ENCODE measurements at regions not wholly inside any gene's neighbourhood (a gene's known extent, or its start where the extent isn't known, plus 50 kb on each side); places are given as distances from the start of the nearest gene placed in this dataset.

- peak; percentile 61 to 85 for DNase-seq (ENCODE audit: low read depth in 1 of 2, low spot score in 2 of 2)
- H3K36me3 ChIP-seq, result no peaks in the 10 kb centered on the region
- no peaks in the 10 kb centered on the region for H3K27me3 ChIP-seq (replicated peaks)
- H3K27ac ChIP-seq, result peak overlapping the region; percentile 42
- peaks cover 25% of the 10 kb centered on the region for H3K4me1 ChIP-seq (replicated peaks)
- no peaks in the 10 kb centered on the region for H3K9me3 ChIP-seq (replicated peaks)
- H3K4me3 ChIP-seq, result no peak overlapping the region
Measured at GRCh38 chr3:151976211-151977050, 103.0 kb downstream of the SUCNR1 start.

GRCh38 chr3:151979906-151980305 is 106.5 kb downstream of the SUCNR1 start:
- no peak for DNase-seq (ENCODE audit: low read depth in 1 of 2, low spot score in 2 of 2)
- H3K4me3 ChIP-seq, result no peak overlapping the region
- peaks cover 17% of the 10 kb centered on the region for H3K4me1 ChIP-seq (replicated peaks)
- H3K36me3 ChIP-seq, result no peaks in the 10 kb centered on the region
- H3K9me3 ChIP-seq (replicated peaks), result no peaks in the 10 kb centered on the region
- no peak overlapping the region for H3K27ac ChIP-seq
- no peaks in the 10 kb centered on the region for H3K27me3 ChIP-seq (replicated peaks)

GRCh38 chr3:151983538-151983937 is 110.1 kb downstream of the SUCNR1 start:
- no peak overlapping the region for H3K27ac ChIP-seq
- no peak for DNase-seq (ENCODE audit: low read depth in 1 of 2, low spot score in 2 of 2)
- H3K4me3 ChIP-seq, result no peak overlapping the region
- H3K4me1 ChIP-seq (replicated peaks), result no peaks in the 10 kb centered on the region
- H3K27me3 ChIP-seq (replicated peaks), result no peaks in the 10 kb centered on the region
- no peaks in the 10 kb centered on the region for H3K9me3 ChIP-seq (replicated peaks)
- no peaks in the 10 kb centered on the region for H3K36me3 ChIP-seq

GRCh38 chr3:151985787-151986430 is 112.5 kb downstream of the SUCNR1 start:
- Histone ChIP-seq H3K9me3 (replicated peaks) (no peaks in the 10 kb centered on the region), H3K4me1 (replicated peaks) (no peaks in the 10 kb centered on the region), H3K36me3 (no peaks in the 10 kb centered on the region), H3K27ac (no peak overlapping the region), H3K27me3 (replicated peaks) (no peaks in the 10 kb centered on the region), H3K4me3 (no peak overlapping the region)
- DNase-seq (ENCODE audit: low read depth in 1 of 2, low spot score in 2 of 2), result no peak

GRCh38 chr3:151987893-151988292 is 114.5 kb downstream of the SUCNR1 start:
- H3K27me3 ChIP-seq (replicated peaks), result no peaks in the 10 kb centered on the region
- no peak overlapping the region for H3K4me3 ChIP-seq
- H3K4me1 ChIP-seq (replicated peaks), result no peaks in the 10 kb centered on the region
- H3K36me3 ChIP-seq, result no peaks in the 10 kb centered on the region
- no peak overlapping the region for H3K27ac ChIP-seq
- DNase-seq (ENCODE audit: low read depth in 1 of 2, low spot score in 2 of 2), result no peak
- H3K9me3 ChIP-seq (replicated peaks), result no peaks in the 10 kb centered on the region

GRCh38 chr3:151989621-151990020 is 116.2 kb downstream of the SUCNR1 start:
- H3K36me3 ChIP-seq, result no peaks in the 10 kb centered on the region

GRCh38 chr3:151990696-151991376 is 117.4 kb downstream of the SUCNR1 start:
- no peaks in the 10 kb centered on the region for H3K36me3 ChIP-seq

More at GRCh38 chr3:151989621-151990020, 116.2 kb downstream of the SUCNR1 start:
- no peaks in the 10 kb centered on the region for H3K4me1 ChIP-seq (replicated peaks)
- no peak overlapping the region for H3K4me3 ChIP-seq
- no peak for DNase-seq (ENCODE audit: low read depth in 1 of 2, low spot score in 2 of 2)
- H3K9me3 ChIP-seq (replicated peaks), result no peaks in the 10 kb centered on the region
- no peak overlapping the region for H3K27ac ChIP-seq
- H3K27me3 ChIP-seq (replicated peaks), result no peaks in the 10 kb centered on the region

GRCh38 chr3:151992326-151993041 is 119.0 kb downstream of the SUCNR1 start:
- no peak overlapping the region for H3K4me3 ChIP-seq
- no peaks in the 10 kb centered on the region for H3K4me1 ChIP-seq (replicated peaks)
- H3K27ac ChIP-seq, result no peak overlapping the region
- no peaks in the 10 kb centered on the region for H3K27me3 ChIP-seq (replicated peaks)
- H3K9me3 ChIP-seq (replicated peaks), result no peaks in the 10 kb centered on the region
- no peak for DNase-seq (ENCODE audit: low read depth in 1 of 2, low spot score in 2 of 2)
- H3K36me3 ChIP-seq, result no peaks in the 10 kb centered on the region

More at GRCh38 chr3:151990696-151991376, 117.4 kb downstream of the SUCNR1 start:
- Histone ChIP-seq H3K4me1 (replicated peaks) (no peaks in the 10 kb centered on the region), H3K4me3 (no peak overlapping the region), H3K27me3 (replicated peaks) (no peaks in the 10 kb centered on the region), H3K9me3 (replicated peaks) (no peaks in the 10 kb centered on the region), H3K27ac (no peak overlapping the region)
- no peak for DNase-seq (ENCODE audit: low read depth in 1 of 2, low spot score in 2 of 2)

- Histone ChIP-seq H3K9me3 (replicated peaks) (no peaks in the 10 kb centered on the region), H3K27me3 (replicated peaks) (no peaks in the 10 kb centered on the region), H3K4me1 (replicated peaks) (no peaks in the 10 kb centered on the region), H3K27ac (no peak overlapping the region), H3K36me3 (no peaks in the 10 kb centered on the region), H3K4me3 (no peak overlapping the region)
- no peak for DNase-seq (ENCODE audit: low read depth in 1 of 2, low spot score in 2 of 2)
Measured at GRCh38 chr3:151995091-151995490, 121.6 kb downstream of the SUCNR1 start.

- Histone ChIP-seq H3K4me1 (replicated peaks) (no peaks in the 10 kb centered on the region), H3K27ac (no peak overlapping the region), H3K36me3 (no peaks in the 10 kb centered on the region), H3K4me3 (no peak overlapping the region), H3K9me3 (replicated peaks) (no peaks in the 10 kb centered on the region), H3K27me3 (replicated peaks) (no peaks in the 10 kb centered on the region)
- no peak for DNase-seq (ENCODE audit: low read depth in 1 of 2, low spot score in 2 of 2)
Measured at GRCh38 chr3:151998744-151999143, 125.3 kb downstream of the SUCNR1 start.

GRCh38 chr3:151999936-152000335 is 126.5 kb downstream of the SUCNR1 start:
- Histone ChIP-seq H3K27ac (no peak overlapping the region), H3K4me3 (no peak overlapping the region), H3K4me1 (replicated peaks) (no peaks in the 10 kb centered on the region), H3K27me3 (replicated peaks) (no peaks in the 10 kb centered on the region), H3K9me3 (replicated peaks) (no peaks in the 10 kb centered on the region), H3K36me3 (no peaks in the 10 kb centered on the region)
- no peak for DNase-seq (ENCODE audit: low read depth in 1 of 2, low spot score in 2 of 2)

GRCh38 chr3:152011812-152012735 is 138.6 kb downstream of the SUCNR1 start:
- Histone ChIP-seq H3K36me3 (no peaks in the 10 kb centered on the region), H3K4me3 (no peak overlapping the region), H3K27me3 (replicated peaks) (no peaks in the 10 kb centered on the region), H3K27ac (no peak overlapping the region), H3K4me1 (replicated peaks) (no peaks in the 10 kb centered on the region), H3K9me3 (replicated peaks) (no peaks in the 10 kb centered on the region)
- no peak for DNase-seq (ENCODE audit: low read depth in 1 of 2, low spot score in 2 of 2)

GRCh38 chr3:152019508-152019907 is 146.1 kb downstream of the SUCNR1 start:
- Histone ChIP-seq H3K36me3 (no peaks in the 10 kb centered on the region), H3K4me1 (replicated peaks) (peaks cover 19% of the 10 kb centered on the region), H3K4me3 (no peak overlapping the region), H3K27me3 (replicated peaks) (no peaks in the 10 kb centered on the region), H3K27ac (no peak overlapping the region), H3K9me3 (replicated peaks) (no peaks in the 10 kb centered on the region)
- DNase-seq (ENCODE audit: low read depth in 1 of 2, low spot score in 2 of 2), result no peak
